Astrocyte (in vitro differentiated cells and primary cell): ENCODE measurements at regions not wholly inside any gene's neighbourhood (a gene's known extent, or its start where the extent isn't known, plus 50 kb on each side); places are given as distances from the start of the nearest gene placed in this dataset.

Experiments used
- DNase-seq: peaks from one replicate; pipeline ENCODE4 v3.0.0-alpha.2; 2010; ENCODE audit warnings: low read depth
- FAIRE-seq: peaks from 2 replicates; lab custom pipeline; 2011; peaks lifted over from hg19 to GRCh38; lab: Jason Lieb, UNC
- H2AFZ ChIP-seq: 2 replicates; pipeline ENCODE4 v1.6.0; 2012; ENCODE audit warnings: low read depth, low read length, inconsistent platforms
- H3K27ac ChIP-seq: 2 replicates; pipeline ENCODE4 v1.5.1; 2011; ENCODE audit warnings: low read depth, low read length, inconsistent platforms
- H3K27me3 ChIP-seq: 2 replicates; pipeline ENCODE4 v1.6.0; 2011; ENCODE audit warnings: low read length, inconsistent platforms; ENCODE audit not compliant: insufficient read depth
- H3K36me3 ChIP-seq: 2 replicates; pipeline ENCODE4 v1.5.1; 2011; ENCODE audit warnings: low read length, inconsistent platforms; ENCODE audit not compliant: insufficient read depth
- H3K4me1 ChIP-seq: 2 replicates; pipeline ENCODE4 v1.5.1; 2011; ENCODE audit warnings: low read length, inconsistent platforms; ENCODE audit not compliant: insufficient read depth
- H3K4me2 ChIP-seq: 2 replicates; pipeline ENCODE4 v1.6.0; 2012; ENCODE audit warnings: low read length, inconsistent platforms
- H3K4me3 ChIP-seq: 2 replicates; pipeline ENCODE4 v1.5.1; 2011; ENCODE audit warnings: low read depth, mild to moderate bottlenecking, low read length, inconsistent platforms; ENCODE audit not compliant: insufficient read depth
- H3K79me2 ChIP-seq: 2 replicates; pipeline ENCODE4 v1.6.0; 2012; ENCODE audit warnings: mild to moderate bottlenecking, low read length, inconsistent platforms; ENCODE audit not compliant: insufficient read depth
- H3K9ac ChIP-seq: 2 replicates; pipeline ENCODE4 v1.6.0; 2012; ENCODE audit warnings: mild to moderate bottlenecking, low read length, inconsistent platforms
- H3K9me3 ChIP-seq: 2 replicates; pipeline ENCODE4 v1.5.1; 2012; ENCODE audit warnings: low read depth, mild to moderate bottlenecking, low read length, inconsistent platforms; ENCODE audit not compliant: insufficient read depth
- H4K20me1 ChIP-seq: 2 replicates; pipeline ENCODE4 v1.6.0; 2012; ENCODE audit warnings: low read length, inconsistent platforms; ENCODE audit not compliant: insufficient read depth
- H3K27ac Mint-ChIP-seq: one replicate; pipeline ENCODE4 v1.8.0; 2021; ENCODE audit warnings: mild to moderate bottlenecking, mixed read lengths; ENCODE audit not compliant: unreplicated experiment
- H3K27me3 Mint-ChIP-seq: one replicate; pipeline ENCODE4 v1.8.0; 2021; ENCODE audit warnings: low read depth, mixed read lengths; ENCODE audit not compliant: unreplicated experiment
- H3K36me3 Mint-ChIP-seq: one replicate; pipeline ENCODE4 v1.8.0; 2021; ENCODE audit warnings: low read depth, mixed read lengths; ENCODE audit not compliant: unreplicated experiment
- H3K4me1 Mint-ChIP-seq: one replicate; pipeline ENCODE4 v1.8.0; 2021; ENCODE audit warnings: low read depth, mixed read lengths; ENCODE audit not compliant: unreplicated experiment
- H3K4me3 Mint-ChIP-seq: one replicate; pipeline ENCODE4 v1.8.0; 2021; ENCODE audit warnings: mild to moderate bottlenecking, moderate library complexity, mixed read lengths; ENCODE audit not compliant: unreplicated experiment
- H3K9me3 Mint-ChIP-seq: one replicate; pipeline ENCODE4 v1.8.0; 2021; ENCODE audit warnings: mild to moderate bottlenecking, mixed read lengths; ENCODE audit not compliant: unreplicated experiment
- EZH2 ChIP-seq: IDR thresholded peaks from 2 replicates; pipeline ENCODE4 v1.6.1; 2012; ENCODE audit warnings: mild to moderate bottlenecking, low read length, inconsistent platforms; ENCODE audit not compliant: insufficient read depth
- TF ChIP-seq, protein P1 (sequence below): IDR thresholded peaks from 2 replicates; pipeline ENCODE4 v1.5.1; 2011; ENCODE audit warnings: low read depth, mild to moderate bottlenecking, inconsistent platforms, low read length, moderate library complexity; ENCODE audit not compliant: insufficient read depth

DNA sequence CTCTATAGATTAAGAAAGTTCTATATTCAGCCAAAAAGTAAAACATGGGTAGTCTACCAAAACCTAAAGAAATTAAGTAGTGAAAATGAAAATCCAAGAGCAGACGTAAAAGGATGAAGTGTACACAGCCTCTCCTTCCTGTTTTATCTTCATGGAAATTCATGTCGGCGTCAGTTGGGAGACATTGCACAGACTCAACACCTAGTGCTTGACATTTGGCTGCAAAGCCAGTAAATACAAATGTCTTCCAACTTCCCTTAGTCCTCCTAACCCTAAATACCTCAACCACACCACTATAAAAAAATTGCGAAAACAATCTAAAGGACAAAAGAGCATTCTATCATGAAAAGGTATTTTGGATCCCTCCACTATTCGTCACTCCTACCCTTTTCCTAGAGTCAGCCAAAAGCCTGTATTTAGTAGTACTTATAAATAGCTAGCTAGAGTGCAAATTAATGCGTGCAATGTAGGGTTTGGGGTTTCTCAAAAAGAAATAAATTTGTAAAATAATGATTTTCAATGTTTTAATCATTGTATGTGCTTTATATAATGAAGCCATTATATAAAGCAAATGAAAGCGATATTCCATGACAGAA lies 56.4 kb upstream of the TRPC4 start:
- Histone ChIP-seq H3K79me2 (no peaks in the 10 kb centered on the region), H4K20me1 (no peaks in the 10 kb centered on the region), H3K27me3 (no peaks in the 10 kb centered on the region), H3K9ac (no peak overlapping the region), H3K9me3 (no peaks in the 10 kb centered on the region), H3K4me1 (no peaks in the 10 kb centered on the region), H3K27ac (no peak overlapping the region), H2AFZ (no peak overlapping the region), H3K36me3 (no peaks in the 10 kb centered on the region), H3K4me2 (no peak overlapping the region), H3K4me3 (no peak overlapping the region)
- Mint-ChIP-seq H3K4me1 (peaks cover 5% of the 10 kb centered on the region), H3K9me3 (no peaks in the 10 kb centered on the region), H3K27me3 (no peaks in the 10 kb centered on the region), H3K4me3 (no peak overlapping the region), H3K36me3 (no peaks in the 10 kb centered on the region), H3K27ac (no peak overlapping the region)
- DNase-seq: no peak
- no peak for FAIRE-seq
- TF ChIP-seq, protein P1, sequence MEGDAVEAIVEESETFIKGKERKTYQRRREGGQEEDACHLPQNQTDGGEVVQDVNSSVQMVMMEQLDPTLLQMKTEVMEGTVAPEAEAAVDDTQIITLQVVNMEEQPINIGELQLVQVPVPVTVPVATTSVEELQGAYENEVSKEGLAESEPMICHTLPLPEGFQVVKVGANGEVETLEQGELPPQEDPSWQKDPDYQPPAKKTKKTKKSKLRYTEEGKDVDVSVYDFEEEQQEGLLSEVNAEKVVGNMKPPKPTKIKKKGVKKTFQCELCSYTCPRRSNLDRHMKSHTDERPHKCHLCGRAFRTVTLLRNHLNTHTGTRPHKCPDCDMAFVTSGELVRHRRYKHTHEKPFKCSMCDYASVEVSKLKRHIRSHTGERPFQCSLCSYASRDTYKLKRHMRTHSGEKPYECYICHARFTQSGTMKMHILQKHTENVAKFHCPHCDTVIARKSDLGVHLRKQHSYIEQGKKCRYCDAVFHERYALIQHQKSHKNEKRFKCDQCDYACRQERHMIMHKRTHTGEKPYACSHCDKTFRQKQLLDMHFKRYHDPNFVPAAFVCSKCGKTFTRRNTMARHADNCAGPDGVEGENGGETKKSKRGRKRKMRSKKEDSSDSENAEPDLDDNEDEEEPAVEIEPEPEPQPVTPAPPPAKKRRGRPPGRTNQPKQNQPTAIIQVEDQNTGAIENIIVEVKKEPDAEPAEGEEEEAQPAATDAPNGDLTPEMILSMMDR: no peak
- no peak for TF ChIP-seq EZH2

DNA sequence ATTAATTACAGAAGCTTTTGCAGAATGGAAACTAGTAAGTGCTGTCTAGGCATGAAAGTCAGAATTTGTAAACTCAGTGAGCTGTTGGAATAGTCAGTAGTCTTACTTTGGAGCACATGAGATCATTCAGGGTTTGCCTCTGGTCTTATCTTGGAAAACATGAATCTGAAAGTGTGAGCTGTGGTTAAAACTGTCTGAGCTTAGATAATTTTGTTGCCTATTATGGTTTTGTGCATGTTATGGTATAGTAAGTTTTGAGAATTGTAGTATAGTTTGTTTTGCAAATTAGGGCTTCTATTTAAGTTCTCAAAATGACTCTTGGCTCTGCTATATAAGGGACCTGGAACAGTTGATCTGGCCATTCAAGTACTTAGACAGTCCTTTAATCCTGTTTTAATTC lies 53.7 kb upstream of the TRPC4 start:
- H3K4me3 Mint-ChIP-seq: no peak overlapping the region
- Histone ChIP-seq H3K9ac (no peak overlapping the region), H3K4me2 (no peak overlapping the region), H2AFZ (no peak overlapping the region), H3K4me3 (no peak overlapping the region), H3K27me3 (no peaks in the 10 kb centered on the region), H3K9me3 (no peaks in the 10 kb centered on the region), H4K20me1 (no peaks in the 10 kb centered on the region), H3K36me3 (no peaks in the 10 kb centered on the region), H3K4me1 (no peaks in the 10 kb centered on the region), H3K27ac (no peak overlapping the region), H3K79me2 (no peaks in the 10 kb centered on the region)
- H3K27me3 Mint-ChIP-seq: no peaks in the 10 kb centered on the region
- no peaks in the 10 kb centered on the region for H3K36me3 Mint-ChIP-seq
- no peak for DNase-seq
- no peaks in the 10 kb centered on the region for H3K9me3 Mint-ChIP-seq
- no peak for FAIRE-seq
- peaks cover 12% of the 10 kb centered on the region for H3K4me1 Mint-ChIP-seq
- H3K27ac Mint-ChIP-seq: no peak overlapping the region
- TF ChIP-seq, protein P1: no peak
- TF ChIP-seq EZH2: no peak

DNA sequence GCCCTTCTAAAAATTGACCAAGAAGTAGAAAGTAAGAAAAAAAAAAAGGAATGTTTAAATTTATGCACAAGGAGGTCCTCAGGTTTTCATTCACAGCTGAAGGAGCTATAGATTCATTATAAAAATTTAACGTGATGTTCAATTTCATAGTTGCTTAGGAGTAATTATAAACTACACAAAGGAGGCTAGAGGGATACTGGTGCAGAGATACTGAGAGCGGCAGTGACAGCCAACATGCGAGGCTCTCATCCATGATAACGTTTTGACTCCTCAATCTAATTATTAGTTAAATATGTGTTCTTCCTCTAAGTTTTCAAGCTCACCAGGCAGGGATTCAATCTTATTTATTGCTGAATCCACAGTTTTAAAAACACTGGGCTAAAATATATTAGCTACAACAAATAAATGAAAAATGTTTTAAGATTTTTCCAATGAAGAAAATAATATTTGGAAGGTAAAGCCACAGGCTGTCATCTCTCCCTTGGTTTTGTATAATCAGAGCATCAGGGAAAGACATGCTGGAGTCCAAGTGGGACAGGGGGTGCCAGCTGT lies 49.8 kb upstream of the TRPC4 start:
- peaks cover 3% of the 10 kb centered on the region for H3K9me3 Mint-ChIP-seq
- H3K4me1 ChIP-seq: no peaks in the 10 kb centered on the region
- no peak for DNase-seq
- no peak for FAIRE-seq
- no peaks in the 10 kb centered on the region for H3K27me3 ChIP-seq
- H3K4me2 ChIP-seq: no peak overlapping the region
- no peak overlapping the region for H3K27ac ChIP-seq
- H3K9me3 ChIP-seq: no peaks in the 10 kb centered on the region
- TF ChIP-seq, protein P1: no peak
- no peak for TF ChIP-seq EZH2
- H3K9ac ChIP-seq: no peak overlapping the region
- H3K36me3 ChIP-seq: no peaks in the 10 kb centered on the region
- H3K79me2 ChIP-seq: no peaks in the 10 kb centered on the region
- no peak overlapping the region for H3K4me3 ChIP-seq
- H3K36me3 Mint-ChIP-seq: peaks cover 3% of the 10 kb centered on the region
- H3K4me3 Mint-ChIP-seq: no peak overlapping the region
- no peaks in the 10 kb centered on the region for H4K20me1 ChIP-seq
- peaks cover 17% of the 10 kb centered on the region for H3K4me1 Mint-ChIP-seq
- H3K27ac Mint-ChIP-seq: no peak overlapping the region
- H3K27me3 Mint-ChIP-seq: no peaks in the 10 kb centered on the region
- H2AFZ ChIP-seq: no peak overlapping the region
